VCaP (cell line): ENCODE measurements at regions not wholly inside any gene's neighbourhood (a gene's known extent, or its start where the extent isn't known, plus 50 kb on each side); places are given as distances from the start of the nearest gene placed in this dataset.

ENCODE experiments used
- H3K27ac ChIP-seq: fragments of 450-650 bp; 2 replicates; pipeline ENCODE4 v1.5.1; 2017
- CTCF ChIP-seq: fragments of 450-650 bp; conservative IDR thresholded peaks from 2 replicates; pipeline ENCODE4 v1.5.1; 2017; ENCODE audit warnings: mild to moderate bottlenecking, moderate library complexity

GRCh38 chr19:34066007-34066643, 106.2 kb upstream of the LSM14A start:
- TF ChIP-seq CTCF: no peak
- H3K27ac ChIP-seq: no peak overlapping the region

- TF ChIP-seq CTCF: no peak
- H3K27ac ChIP-seq: no peak overlapping the region
Measured at GRCh38 chr19:34067861-34068271, 104.4 kb upstream of the LSM14A start.

GRCh38 chr19:34075661-34076091, 96.6 kb upstream of the LSM14A start:
- TF ChIP-seq CTCF: no peak

GRCh38 chr19:34082289-34083077, 89.8 kb upstream of the LSM14A start:
- TF ChIP-seq CTCF: no peak
- H3K27ac ChIP-seq: no peak overlapping the region

More at GRCh38 chr19:34075661-34076091, 96.6 kb upstream of the LSM14A start:
- no peak overlapping the region for H3K27ac ChIP-seq

GRCh38 chr19:34084396-34085145, 87.7 kb upstream of the LSM14A start:
- no peak for TF ChIP-seq CTCF
- H3K27ac ChIP-seq: no peak overlapping the region

GRCh38 chr19:34085336-34085735, 87.0 kb upstream of the LSM14A start:
- no peak for TF ChIP-seq CTCF
- no peak overlapping the region for H3K27ac ChIP-seq

GRCh38 chr19:34088292-34088691, 84.0 kb upstream of the LSM14A start:
- no peak overlapping the region for H3K27ac ChIP-seq
- TF ChIP-seq CTCF: no peak
